ENCODE measurements at regions not wholly inside any gene's neighbourhood (a gene's known extent, or its start where the extent isn't known, plus 50 kb on each side); places are given as distances from the start of the nearest gene placed in this dataset.

DNA sequence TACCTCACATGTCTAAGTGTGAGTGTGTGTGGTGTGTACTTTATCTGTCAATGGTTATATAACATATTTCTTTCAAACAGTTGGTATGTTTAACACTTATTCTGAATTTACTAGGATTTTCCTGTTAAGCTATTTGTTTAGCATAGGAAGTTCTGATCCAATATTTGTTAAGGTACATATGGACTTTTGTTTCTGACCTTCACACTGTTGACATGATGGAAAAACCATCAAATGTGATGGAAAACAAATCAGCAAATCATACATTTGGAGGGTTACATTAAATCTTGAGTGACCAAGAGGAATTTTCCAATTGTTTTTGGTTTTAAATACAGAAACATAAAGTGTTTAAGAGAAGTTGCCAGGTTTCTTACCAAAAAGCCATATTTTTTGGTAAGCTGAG lies 638.9 kb downstream of the STK39 start:
- TF ChIP-seq, protein P1, sequence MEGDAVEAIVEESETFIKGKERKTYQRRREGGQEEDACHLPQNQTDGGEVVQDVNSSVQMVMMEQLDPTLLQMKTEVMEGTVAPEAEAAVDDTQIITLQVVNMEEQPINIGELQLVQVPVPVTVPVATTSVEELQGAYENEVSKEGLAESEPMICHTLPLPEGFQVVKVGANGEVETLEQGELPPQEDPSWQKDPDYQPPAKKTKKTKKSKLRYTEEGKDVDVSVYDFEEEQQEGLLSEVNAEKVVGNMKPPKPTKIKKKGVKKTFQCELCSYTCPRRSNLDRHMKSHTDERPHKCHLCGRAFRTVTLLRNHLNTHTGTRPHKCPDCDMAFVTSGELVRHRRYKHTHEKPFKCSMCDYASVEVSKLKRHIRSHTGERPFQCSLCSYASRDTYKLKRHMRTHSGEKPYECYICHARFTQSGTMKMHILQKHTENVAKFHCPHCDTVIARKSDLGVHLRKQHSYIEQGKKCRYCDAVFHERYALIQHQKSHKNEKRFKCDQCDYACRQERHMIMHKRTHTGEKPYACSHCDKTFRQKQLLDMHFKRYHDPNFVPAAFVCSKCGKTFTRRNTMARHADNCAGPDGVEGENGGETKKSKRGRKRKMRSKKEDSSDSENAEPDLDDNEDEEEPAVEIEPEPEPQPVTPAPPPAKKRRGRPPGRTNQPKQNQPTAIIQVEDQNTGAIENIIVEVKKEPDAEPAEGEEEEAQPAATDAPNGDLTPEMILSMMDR (IDR thresholded peaks at IDR 0.05): no peak
- TF ChIP-seq POLR2AphosphoS5 (IDR thresholded peaks at IDR 0.05; ENCODE audit: low read depth, low read length) (no peak), SIN3A (IDR thresholded peaks at IDR 0.05; ENCODE audit: borderline replicate concordance, insufficient read depth, low read depth, low read length) (no peak), TCF7L2 (IDR thresholded peaks at IDR 0.05; ENCODE audit: low read depth, low read length) (no peak)
- TF ChIP-seq, protein P2, sequence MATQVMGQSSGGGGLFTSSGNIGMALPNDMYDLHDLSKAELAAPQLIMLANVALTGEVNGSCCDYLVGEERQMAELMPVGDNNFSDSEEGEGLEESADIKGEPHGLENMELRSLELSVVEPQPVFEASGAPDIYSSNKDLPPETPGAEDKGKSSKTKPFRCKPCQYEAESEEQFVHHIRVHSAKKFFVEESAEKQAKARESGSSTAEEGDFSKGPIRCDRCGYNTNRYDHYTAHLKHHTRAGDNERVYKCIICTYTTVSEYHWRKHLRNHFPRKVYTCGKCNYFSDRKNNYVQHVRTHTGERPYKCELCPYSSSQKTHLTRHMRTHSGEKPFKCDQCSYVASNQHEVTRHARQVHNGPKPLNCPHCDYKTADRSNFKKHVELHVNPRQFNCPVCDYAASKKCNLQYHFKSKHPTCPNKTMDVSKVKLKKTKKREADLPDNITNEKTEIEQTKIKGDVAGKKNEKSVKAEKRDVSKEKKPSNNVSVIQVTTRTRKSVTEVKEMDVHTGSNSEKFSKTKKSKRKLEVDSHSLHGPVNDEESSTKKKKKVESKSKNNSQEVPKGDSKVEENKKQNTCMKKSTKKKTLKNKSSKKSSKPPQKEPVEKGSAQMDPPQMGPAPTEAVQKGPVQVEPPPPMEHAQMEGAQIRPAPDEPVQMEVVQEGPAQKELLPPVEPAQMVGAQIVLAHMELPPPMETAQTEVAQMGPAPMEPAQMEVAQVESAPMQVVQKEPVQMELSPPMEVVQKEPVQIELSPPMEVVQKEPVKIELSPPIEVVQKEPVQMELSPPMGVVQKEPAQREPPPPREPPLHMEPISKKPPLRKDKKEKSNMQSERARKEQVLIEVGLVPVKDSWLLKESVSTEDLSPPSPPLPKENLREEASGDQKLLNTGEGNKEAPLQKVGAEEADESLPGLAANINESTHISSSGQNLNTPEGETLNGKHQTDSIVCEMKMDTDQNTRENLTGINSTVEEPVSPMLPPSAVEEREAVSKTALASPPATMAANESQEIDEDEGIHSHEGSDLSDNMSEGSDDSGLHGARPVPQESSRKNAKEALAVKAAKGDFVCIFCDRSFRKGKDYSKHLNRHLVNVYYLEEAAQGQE (IDR thresholded peaks at IDR 0.05; ENCODE audit: insufficient read depth in 1 of 2, low read depth in 2 of 2, low read length in 1 of 2): no peak
